Thyroid gland (tissue), 4 donors: ENCODE measurements at regions not wholly inside any gene's neighbourhood (a gene's known extent, or its start where the extent isn't known, plus 50 kb on each side); places are given as distances from the start of the nearest gene placed in this dataset.

Experiments
- CTCF ChIP-seq, 6 experiments: fragments of 200-600 bp in 3 of 6; fragments of 450-650 bp in 3 of 6; sonication (generic) in 3 of 6; IDR thresholded peaks; one replicate each; pipeline ENCODE4 v1.5.1; 2016 to 2019; ENCODE audit warnings: antibody characterized with exemption in 6 of 6, mild to moderate bottlenecking in 2 of 6, inconsistent platforms in 1 of 6, moderate library complexity in 1 of 6
- POLR2A ChIP-seq, 2 donors: fragments of 450-650 bp; IDR thresholded peaks; one replicate each; pipeline ENCODE4 v1.6.1; 2017; ENCODE audit warnings: antibody characterized with exemption in 2 of 2, mild to moderate bottlenecking in 2 of 2, moderate library complexity in 1 of 2

GRCh38 chr13:75931116-75931515 is 295.0 kb downstream of the LMO7 start:
- no peak for TF ChIP-seq CTCF (IDR thresholded peaks at IDR 0.05)
- TF ChIP-seq POLR2A (IDR thresholded peaks at IDR 0.05) = no peak
